Loucy (cell line): ENCODE measurements at regions not wholly inside any gene's neighbourhood (a gene's known extent, or its start where the extent isn't known, plus 50 kb on each side); places are given as distances from the start of the nearest gene placed in this dataset.

Experiments used
- EZH2phosphoT487 ChIP-seq: fragments of 200-600 bp; IDR thresholded peaks from 2 replicates; pipeline ENCODE4 v1.6.1; 2018; ENCODE audit warnings: antibody characterized with exemption, mild to moderate bottlenecking, moderate library complexity, borderline replicate concordance
- TF ChIP-seq, protein P1 (sequence below): fragments of 200-600 bp; sonication (generic); conservative IDR thresholded peaks from 2 replicates; pipeline ENCODE4 v1.5.1; 2014; ENCODE audit warnings: mild to moderate bottlenecking, antibody characterized with exemption, low read length

DNA sequence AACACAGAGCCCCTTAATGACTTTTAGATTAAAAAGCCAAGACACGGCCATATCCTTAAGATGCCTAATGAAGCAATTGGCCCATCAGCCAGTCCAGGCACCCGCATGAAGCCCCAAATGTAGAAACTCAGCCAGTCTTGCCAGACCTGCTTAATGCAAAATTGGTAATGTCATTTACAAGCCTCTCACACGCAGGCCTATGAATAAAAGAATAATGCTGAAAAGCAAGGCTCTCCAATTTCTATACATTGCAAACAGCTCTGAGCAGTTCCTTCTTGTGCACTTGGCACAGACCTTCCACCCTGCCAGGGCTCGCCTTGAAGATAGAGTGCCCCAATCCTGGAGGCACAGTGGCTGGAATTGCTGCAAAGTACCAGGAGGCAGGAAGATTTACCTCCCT lies 498.9 kb downstream of the NPHP4 start:
- TF ChIP-seq, protein P1, sequence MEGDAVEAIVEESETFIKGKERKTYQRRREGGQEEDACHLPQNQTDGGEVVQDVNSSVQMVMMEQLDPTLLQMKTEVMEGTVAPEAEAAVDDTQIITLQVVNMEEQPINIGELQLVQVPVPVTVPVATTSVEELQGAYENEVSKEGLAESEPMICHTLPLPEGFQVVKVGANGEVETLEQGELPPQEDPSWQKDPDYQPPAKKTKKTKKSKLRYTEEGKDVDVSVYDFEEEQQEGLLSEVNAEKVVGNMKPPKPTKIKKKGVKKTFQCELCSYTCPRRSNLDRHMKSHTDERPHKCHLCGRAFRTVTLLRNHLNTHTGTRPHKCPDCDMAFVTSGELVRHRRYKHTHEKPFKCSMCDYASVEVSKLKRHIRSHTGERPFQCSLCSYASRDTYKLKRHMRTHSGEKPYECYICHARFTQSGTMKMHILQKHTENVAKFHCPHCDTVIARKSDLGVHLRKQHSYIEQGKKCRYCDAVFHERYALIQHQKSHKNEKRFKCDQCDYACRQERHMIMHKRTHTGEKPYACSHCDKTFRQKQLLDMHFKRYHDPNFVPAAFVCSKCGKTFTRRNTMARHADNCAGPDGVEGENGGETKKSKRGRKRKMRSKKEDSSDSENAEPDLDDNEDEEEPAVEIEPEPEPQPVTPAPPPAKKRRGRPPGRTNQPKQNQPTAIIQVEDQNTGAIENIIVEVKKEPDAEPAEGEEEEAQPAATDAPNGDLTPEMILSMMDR = no peak
- no peak for TF ChIP-seq EZH2phosphoT487
